ENCODE measurements at regions not wholly inside any gene's neighbourhood (a gene's known extent, or its start where the extent isn't known, plus 50 kb on each side); places are given as distances from the start of the nearest gene placed in this dataset.

GRCh38 chr13:34322014-34322742, 504.2 kb downstream of the RFC3 start:
- Histone ChIP-seq H3K4me2 (ENCODE audit: low read length) (no peak overlapping the region), H4K12ac (ENCODE audit: low read depth, low read length) (no peak overlapping the region), H2BK5ac (ENCODE audit: low read depth, low read length, poor library complexity) (no peak overlapping the region), H3K18ac (ENCODE audit: low read length) (no peak overlapping the region), H3K4me1 (ENCODE audit: control insufficient read depth in 1 of 2, insufficient read depth in 2 of 2, low read length in 2 of 2) (no peaks in the 10 kb centered on the region), H3K36me3 (ENCODE audit: control insufficient read depth in 1 of 2, insufficient read depth in 2 of 2, low read length in 2 of 2) (no peaks in the 10 kb centered on the region), H3K27ac (ENCODE audit: low read depth, low read length) (no peak overlapping the region), H3K9me3 (ENCODE audit: insufficient read depth, low read depth, low read length) (no peaks in the 10 kb centered on the region), H3K23ac (ENCODE audit: low read length) (no peak overlapping the region), H3K14ac (ENCODE audit: low read length) (no peak overlapping the region), H3K4ac (ENCODE audit: low read depth, low read length) (no peak overlapping the region), H3K79me1 (ENCODE audit: low read length) (no peaks in the 10 kb centered on the region), H2AK5ac (ENCODE audit: low read length) (no peak overlapping the region), H3K9ac (ENCODE audit: low read length) (no peak overlapping the region), H2BK12ac (ENCODE audit: low read length) (no peak overlapping the region), H3K27me3 (ENCODE audit: insufficient read depth, low read length) (no peaks in the 10 kb centered on the region), H4K91ac (ENCODE audit: low read depth, low read length) (no peak overlapping the region), H3K79me2 (ENCODE audit: control insufficient read depth, insufficient read depth, low read length, poor library complexity) (no peaks in the 10 kb centered on the region), H4K8ac (ENCODE audit: low read depth, low read length) (no peak overlapping the region), H2AFZ (ENCODE audit: insufficient read depth, low read length, poor library complexity) (no peak overlapping the region), H3K4me3 (ENCODE audit: low read depth, low read length) (no peak overlapping the region), H2BK120ac (ENCODE audit: insufficient read depth, low read length, poor library complexity) (no peak overlapping the region)
- no CpG with 5 or more reads among the region's 9 CpGs for WGBS (ENCODE audit: extremely low coverage, insufficient coverage, insufficient read length)
- no peak for DNase-seq

DNA sequence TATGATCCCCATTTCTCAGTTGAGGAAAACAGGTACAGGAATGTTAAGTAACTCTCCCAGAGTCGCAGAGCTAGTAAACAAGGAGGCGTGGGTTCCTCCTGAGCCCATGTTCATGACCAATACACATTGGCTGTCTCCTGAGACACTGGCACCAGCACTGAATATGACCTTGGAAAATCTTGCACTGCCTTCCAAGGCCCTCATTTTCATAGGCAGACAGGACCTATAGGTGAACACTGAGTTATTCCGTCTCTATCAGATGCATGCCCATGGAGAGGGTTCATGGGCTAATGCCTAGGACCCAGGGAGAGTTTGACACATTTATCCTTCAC, 504.8 kb downstream of the RFC3 start:
- Histone ChIP-seq H2BK12ac (ENCODE audit: low read length) (no peak overlapping the region), H4K12ac (ENCODE audit: low read depth, low read length) (no peak overlapping the region), H3K9me3 (ENCODE audit: insufficient read depth, low read depth, low read length) (no peaks in the 10 kb centered on the region), H3K18ac (ENCODE audit: low read length) (no peak overlapping the region), H3K4me1 (ENCODE audit: control insufficient read depth in 1 of 2, insufficient read depth in 2 of 2, low read length in 2 of 2) (no peaks in the 10 kb centered on the region), H3K4me3 (ENCODE audit: low read depth, low read length) (no peak overlapping the region), H3K27ac (ENCODE audit: low read depth, low read length) (no peak overlapping the region), H3K23ac (ENCODE audit: low read length) (no peak overlapping the region), H4K8ac (ENCODE audit: low read depth, low read length) (no peak overlapping the region), H2BK120ac (ENCODE audit: insufficient read depth, low read length, poor library complexity) (no peak overlapping the region), H2BK5ac (ENCODE audit: low read depth, low read length, poor library complexity) (no peak overlapping the region), H2AK5ac (ENCODE audit: low read length) (no peak overlapping the region), H4K91ac (ENCODE audit: low read depth, low read length) (no peak overlapping the region), H3K4me2 (ENCODE audit: low read length) (no peak overlapping the region), H3K79me1 (ENCODE audit: low read length) (no peaks in the 10 kb centered on the region), H3K27me3 (ENCODE audit: insufficient read depth, low read length) (no peaks in the 10 kb centered on the region), H3K36me3 (ENCODE audit: control insufficient read depth in 1 of 2, insufficient read depth in 2 of 2, low read length in 2 of 2) (no peaks in the 10 kb centered on the region), H2AFZ (ENCODE audit: insufficient read depth, low read length, poor library complexity) (no peak overlapping the region), H3K79me2 (ENCODE audit: control insufficient read depth, insufficient read depth, low read length, poor library complexity) (no peaks in the 10 kb centered on the region), H3K4ac (ENCODE audit: low read depth, low read length) (no peak overlapping the region), H3K9ac (ENCODE audit: low read length) (no peak overlapping the region), H3K14ac (ENCODE audit: low read length) (no peak overlapping the region)
- no CpG with 5 or more reads among the region's 3 CpGs for WGBS (ENCODE audit: extremely low coverage, insufficient coverage, insufficient read length)
- DNase-seq: no peak

GRCh38 chr13:34335014-34336007, 517.4 kb downstream of the RFC3 start:
- H3K23ac ChIP-seq (ENCODE audit: low read length): no peak overlapping the region
- H3K27me3 ChIP-seq (ENCODE audit: insufficient read depth, low read length): no peaks in the 10 kb centered on the region
- no peak overlapping the region for H4K91ac ChIP-seq (ENCODE audit: low read depth, low read length)
- no peak overlapping the region for H2BK120ac ChIP-seq (ENCODE audit: insufficient read depth, low read length, poor library complexity)
- H3K4me3 ChIP-seq (ENCODE audit: low read depth, low read length): no peak overlapping the region
- H4K8ac ChIP-seq (ENCODE audit: low read depth, low read length): no peak overlapping the region
- no peak overlapping the region for H2BK5ac ChIP-seq (ENCODE audit: low read depth, low read length, poor library complexity)
- no peaks in the 10 kb centered on the region for H3K36me3 ChIP-seq (ENCODE audit: control insufficient read depth in 1 of 2, insufficient read depth in 2 of 2, low read length in 2 of 2)
- H3K14ac ChIP-seq (ENCODE audit: low read length): no peak overlapping the region
- WGBS (ENCODE audit: extremely low coverage, insufficient coverage, insufficient read length): no CpG with 5 or more reads among the region's 20 CpGs
- H3K9ac ChIP-seq (ENCODE audit: low read length): no peak overlapping the region
- no peak for DNase-seq
- no peak overlapping the region for H2BK12ac ChIP-seq (ENCODE audit: low read length)
- no peak overlapping the region for H3K4ac ChIP-seq (ENCODE audit: low read depth, low read length)
- H3K9me3 ChIP-seq (ENCODE audit: insufficient read depth, low read depth, low read length): peaks cover 3% of the 10 kb centered on the region
- no peak overlapping the region for H2AK5ac ChIP-seq (ENCODE audit: low read length)
- H3K4me2 ChIP-seq (ENCODE audit: low read length): no peak overlapping the region
- no peak overlapping the region for H3K27ac ChIP-seq (ENCODE audit: low read depth, low read length)
- H3K79me2 ChIP-seq (ENCODE audit: control insufficient read depth, insufficient read depth, low read length, poor library complexity): no peaks in the 10 kb centered on the region
- H3K18ac ChIP-seq (ENCODE audit: low read length): no peak overlapping the region
- H2AFZ ChIP-seq (ENCODE audit: insufficient read depth, low read length, poor library complexity): no peak overlapping the region
- no peaks in the 10 kb centered on the region for H3K79me1 ChIP-seq (ENCODE audit: low read length)
- no peaks in the 10 kb centered on the region for H3K4me1 ChIP-seq (ENCODE audit: control insufficient read depth in 1 of 2, insufficient read depth in 2 of 2, low read length in 2 of 2)
- H4K12ac ChIP-seq (ENCODE audit: low read depth, low read length): no peak overlapping the region

DNA sequence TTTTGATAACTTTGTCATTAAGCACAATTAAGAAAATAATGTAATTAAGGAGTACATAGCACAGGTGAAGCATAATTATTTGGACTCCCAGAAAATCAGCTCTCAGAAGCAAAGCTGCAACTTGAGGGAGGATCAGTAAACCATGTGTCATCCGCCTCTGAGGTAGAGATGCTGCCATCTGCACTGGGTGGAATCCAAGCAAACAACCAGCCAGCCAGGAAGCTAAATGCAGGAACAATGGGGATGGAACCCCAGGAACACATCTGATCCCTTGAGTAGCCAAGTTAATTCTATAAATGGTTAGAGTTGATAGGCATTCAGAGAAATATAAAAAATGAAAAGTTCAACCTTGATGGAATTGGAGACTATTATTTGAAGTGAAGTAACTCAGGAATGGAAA, 520.2 kb downstream of the RFC3 start:
- no peak for DNase-seq
- WGBS (ENCODE audit: extremely low coverage, insufficient coverage, insufficient read length): no CpG with 5 or more reads among the region's 1 CpG
- no peak overlapping the region for H3K9ac ChIP-seq (ENCODE audit: low read length)

More for the DNA sequence above, 520.2 kb downstream of the RFC3 start:
- Histone ChIP-seq H2AFZ (ENCODE audit: insufficient read depth, low read length, poor library complexity) (no peak overlapping the region), H3K18ac (ENCODE audit: low read length) (no peak overlapping the region), H3K4ac (ENCODE audit: low read depth, low read length) (no peak overlapping the region), H3K79me2 (ENCODE audit: control insufficient read depth, insufficient read depth, low read length, poor library complexity) (no peaks in the 10 kb centered on the region), H3K27me3 (ENCODE audit: insufficient read depth, low read length) (no peaks in the 10 kb centered on the region), H2BK120ac (ENCODE audit: insufficient read depth, low read length, poor library complexity) (no peak overlapping the region), H3K4me1 (ENCODE audit: control insufficient read depth in 1 of 2, insufficient read depth in 2 of 2, low read length in 2 of 2) (no peaks in the 10 kb centered on the region), H2BK12ac (ENCODE audit: low read length) (no peak overlapping the region), H3K36me3 (ENCODE audit: control insufficient read depth in 1 of 2, insufficient read depth in 2 of 2, low read length in 2 of 2) (no peaks in the 10 kb centered on the region), H2AK5ac (ENCODE audit: low read length) (no peak overlapping the region), H4K8ac (ENCODE audit: low read depth, low read length) (no peak overlapping the region), H4K12ac (ENCODE audit: low read depth, low read length) (no peak overlapping the region), H3K23ac (ENCODE audit: low read length) (no peak overlapping the region), H3K27ac (ENCODE audit: low read depth, low read length) (no peak overlapping the region), H3K4me2 (ENCODE audit: low read length) (no peak overlapping the region), H4K91ac (ENCODE audit: low read depth, low read length) (no peak overlapping the region), H3K14ac (ENCODE audit: low read length) (no peak overlapping the region), H3K79me1 (ENCODE audit: low read length) (no peaks in the 10 kb centered on the region), H2BK5ac (ENCODE audit: low read depth, low read length, poor library complexity) (no peak overlapping the region), H3K4me3 (ENCODE audit: low read depth, low read length) (no peak overlapping the region), H3K9me3 (ENCODE audit: insufficient read depth, low read depth, low read length) (peaks cover 3% of the 10 kb centered on the region)

Data from trophoblast cell (in vitro differentiated cells and primary cell).